ENCODE measurements at regions not wholly inside any gene's neighbourhood (a gene's known extent, or its start where the extent isn't known, plus 50 kb on each side); places are given as distances from the start of the nearest gene placed in this dataset.

GRCh38 chr2:75790814-75791467, 80.2 kb upstream of the GCFC2 start:
- no peak overlapping the region for H3K9ac ChIP-seq (ENCODE audit: low read length)
- H3K4me1 ChIP-seq (ENCODE audit: control insufficient read depth, low read depth, low read length): peaks cover 10% of the 10 kb centered on the region
- H3K4me3 ChIP-seq (ENCODE audit: low read length): no peak overlapping the region
- H3K27me3 ChIP-seq (ENCODE audit: control insufficient read depth, insufficient read depth, low read length): no peaks in the 10 kb centered on the region
- no peaks in the 10 kb centered on the region for H3K36me3 ChIP-seq (ENCODE audit: control insufficient read depth, low read depth, low read length)
- no peak overlapping the region for H3K27ac ChIP-seq (ENCODE audit: low read length)
- no peaks in the 10 kb centered on the region for H3K9me3 ChIP-seq (ENCODE audit: control insufficient read depth, low read depth, low read length)

GRCh38 chr2:75790121-75790813, 79.6 kb upstream of the GCFC2 start:
- H3K4me3 ChIP-seq (ENCODE audit: low read length): no peak overlapping the region
- no peaks in the 10 kb centered on the region for H3K27me3 ChIP-seq (ENCODE audit: control insufficient read depth, insufficient read depth, low read length)
- H3K9me3 ChIP-seq (ENCODE audit: control insufficient read depth, low read depth, low read length): no peaks in the 10 kb centered on the region
- no peak overlapping the region for H3K27ac ChIP-seq (ENCODE audit: low read length)
- peaks cover 10% of the 10 kb centered on the region for H3K4me1 ChIP-seq (ENCODE audit: control insufficient read depth, low read depth, low read length)
- no peaks in the 10 kb centered on the region for H3K36me3 ChIP-seq (ENCODE audit: control insufficient read depth, low read depth, low read length)
- no peak overlapping the region for H3K9ac ChIP-seq (ENCODE audit: low read length)

- Histone ChIP-seq H3K27ac (ENCODE audit: low read length) (no peak overlapping the region), H3K27me3 (ENCODE audit: control insufficient read depth, insufficient read depth, low read length) (no peaks in the 10 kb centered on the region), H3K4me3 (ENCODE audit: low read length) (no peak overlapping the region), H3K4me1 (ENCODE audit: control insufficient read depth, low read depth, low read length) (peaks cover 10% of the 10 kb centered on the region), H3K9me3 (ENCODE audit: control insufficient read depth, low read depth, low read length) (no peaks in the 10 kb centered on the region), H3K9ac (ENCODE audit: low read length) (no peak overlapping the region), H3K36me3 (ENCODE audit: control insufficient read depth, low read depth, low read length) (no peaks in the 10 kb centered on the region)
Measured at GRCh38 chr2:75788902-75789301, 78.2 kb upstream of the GCFC2 start.

- Histone ChIP-seq H3K27ac (ENCODE audit: low read length) (no peak overlapping the region), H3K4me3 (ENCODE audit: low read length) (no peak overlapping the region), H3K9ac (ENCODE audit: low read length) (no peak overlapping the region), H3K9me3 (ENCODE audit: control insufficient read depth, low read depth, low read length) (no peaks in the 10 kb centered on the region), H3K36me3 (ENCODE audit: control insufficient read depth, low read depth, low read length) (no peaks in the 10 kb centered on the region), H3K4me1 (ENCODE audit: control insufficient read depth, low read depth, low read length) (peaks cover 10% of the 10 kb centered on the region), H3K27me3 (ENCODE audit: control insufficient read depth, insufficient read depth, low read length) (no peaks in the 10 kb centered on the region)
Measured at GRCh38 chr2:75788154-75788553, 77.4 kb upstream of the GCFC2 start.

GRCh38 chr2:75787532-75788132, 76.9 kb upstream of the GCFC2 start:
- H3K4me1 ChIP-seq (ENCODE audit: control insufficient read depth, low read depth, low read length): peaks cover 10% of the 10 kb centered on the region
- H3K9ac ChIP-seq (ENCODE audit: low read length): no peak overlapping the region
- H3K27me3 ChIP-seq (ENCODE audit: control insufficient read depth, insufficient read depth, low read length): no peaks in the 10 kb centered on the region
- no peak overlapping the region for H3K4me3 ChIP-seq (ENCODE audit: low read length)
- no peaks in the 10 kb centered on the region for H3K9me3 ChIP-seq (ENCODE audit: control insufficient read depth, low read depth, low read length)
- no peak overlapping the region for H3K27ac ChIP-seq (ENCODE audit: low read length)
- H3K36me3 ChIP-seq (ENCODE audit: control insufficient read depth, low read depth, low read length): no peaks in the 10 kb centered on the region

GRCh38 chr2:75775311-75775823, 64.7 kb upstream of the GCFC2 start:
- Histone ChIP-seq H3K4me1 (ENCODE audit: control insufficient read depth, low read depth, low read length) (peaks cover 28% of the 10 kb centered on the region), H3K4me3 (ENCODE audit: low read length) (no peak overlapping the region), H3K9ac (ENCODE audit: low read length) (no peak overlapping the region), H3K27me3 (ENCODE audit: control insufficient read depth, insufficient read depth, low read length) (no peaks in the 10 kb centered on the region), H3K36me3 (ENCODE audit: control insufficient read depth, low read depth, low read length) (no peaks in the 10 kb centered on the region), H3K9me3 (ENCODE audit: control insufficient read depth, low read depth, low read length) (no peaks in the 10 kb centered on the region), H3K27ac (ENCODE audit: low read length) (no peak overlapping the region)

- H3K4me3 ChIP-seq (ENCODE audit: low read length): peak overlapping the region; percentile 16
- H3K9ac ChIP-seq (ENCODE audit: low read length): no peak overlapping the region
- H3K9me3 ChIP-seq (ENCODE audit: control insufficient read depth, low read depth, low read length): no peaks in the 10 kb centered on the region
- H3K4me1 ChIP-seq (ENCODE audit: control insufficient read depth, low read depth, low read length): peaks cover 28% of the 10 kb centered on the region
- no peaks in the 10 kb centered on the region for H3K27me3 ChIP-seq (ENCODE audit: control insufficient read depth, insufficient read depth, low read length)
- no peaks in the 10 kb centered on the region for H3K36me3 ChIP-seq (ENCODE audit: control insufficient read depth, low read depth, low read length)
- no peak overlapping the region for H3K27ac ChIP-seq (ENCODE audit: low read length)
Measured at GRCh38 chr2:75772908-75773630, 62.4 kb upstream of the GCFC2 start.

- Histone ChIP-seq H3K4me1 (ENCODE audit: control insufficient read depth, low read depth, low read length) (no peaks in the 10 kb centered on the region), H3K27ac (ENCODE audit: low read length) (no peak overlapping the region), H3K9ac (ENCODE audit: low read length) (no peak overlapping the region), H3K36me3 (ENCODE audit: control insufficient read depth, low read depth, low read length) (no peaks in the 10 kb centered on the region), H3K4me3 (ENCODE audit: low read length) (no peak overlapping the region), H3K27me3 (ENCODE audit: control insufficient read depth, insufficient read depth, low read length) (no peaks in the 10 kb centered on the region), H3K9me3 (ENCODE audit: control insufficient read depth, low read depth, low read length) (no peaks in the 10 kb centered on the region)
Measured at GRCh38 chr2:75765798-75766197, 55.1 kb upstream of the GCFC2 start.

- Histone ChIP-seq H3K27me3 (ENCODE audit: control insufficient read depth, insufficient read depth, low read length) (no peaks in the 10 kb centered on the region), H3K9ac (ENCODE audit: low read length) (no peak overlapping the region), H3K27ac (ENCODE audit: low read length) (no peak overlapping the region), H3K4me3 (ENCODE audit: low read length) (no peak overlapping the region), H3K36me3 (ENCODE audit: control insufficient read depth, low read depth, low read length) (no peaks in the 10 kb centered on the region), H3K4me1 (ENCODE audit: control insufficient read depth, low read depth, low read length) (no peaks in the 10 kb centered on the region), H3K9me3 (ENCODE audit: control insufficient read depth, low read depth, low read length) (no peaks in the 10 kb centered on the region)
Measured at GRCh38 chr2:75764611-75765010, 53.9 kb upstream of the GCFC2 start.

Data from iPS-18a (cell line).